ENCODE measurements at regions not wholly inside any gene's neighbourhood (a gene's known extent, or its start where the extent isn't known, plus 50 kb on each side); places are given as distances from the start of the nearest gene placed in this dataset.

- DNase-seq (ENCODE audit: extremely low read depth, low read depth), result no peak
These were observed 52.1 kb downstream of the MPP7 start for GRCh38 chr10:28250782-28251181.

- no peak for DNase-seq (ENCODE audit: extremely low read depth, low read depth)
These were observed 52.5 kb downstream of the MPP7 start for GRCh38 chr10:28250358-28250757.

GRCh38 chr10:28249512-28249911, 53.4 kb downstream of the MPP7 start:
- DNase-seq (ENCODE audit: extremely low read depth, low read depth), result no peak

GRCh38 chr10:28248092-28248491, 54.8 kb downstream of the MPP7 start:
- DNase-seq (ENCODE audit: extremely low read depth, low read depth), result no peak

GRCh38 chr10:28246023-28246422, 56.8 kb downstream of the MPP7 start:
- DNase-seq (ENCODE audit: extremely low read depth, low read depth), result no peak

- DNase-seq (ENCODE audit: extremely low read depth, low read depth), result no peak
These were observed 58.9 kb downstream of the MPP7 start for GRCh38 chr10:28243923-28244322.

- no peak for DNase-seq (ENCODE audit: extremely low read depth, low read depth)
These were observed 60.2 kb downstream of the MPP7 start for GRCh38 chr10:28242555-28243204.

GRCh38 chr10:28241741-28242399, 61.0 kb downstream of the MPP7 start:
- DNase-seq (ENCODE audit: extremely low read depth, low read depth), result peak; percentile 42

GRCh38 chr10:28240400-28240799, 62.5 kb downstream of the MPP7 start:
- no peak for DNase-seq (ENCODE audit: extremely low read depth, low read depth)

- no peak for DNase-seq (ENCODE audit: extremely low read depth, low read depth)
These were observed 66.3 kb downstream of the MPP7 start for GRCh38 chr10:28236591-28236990.

- DNase-seq (ENCODE audit: extremely low read depth, low read depth), result no peak
These were observed 82.1 kb downstream of the MPP7 start for GRCh38 chr10:28220811-28221210.

- no peak for DNase-seq (ENCODE audit: extremely low read depth, low read depth)
These were observed 83.6 kb downstream of the MPP7 start for GRCh38 chr10:28219251-28219650.

GRCh38 chr10:28217848-28218247, 85.0 kb downstream of the MPP7 start:
- DNase-seq (ENCODE audit: extremely low read depth, low read depth), result no peak

GRCh38 chr10:28215930-28216329, 86.9 kb downstream of the MPP7 start:
- DNase-seq (ENCODE audit: extremely low read depth, low read depth), result no peak

- DNase-seq (ENCODE audit: extremely low read depth, low read depth), result no peak
These were observed 88.6 kb downstream of the MPP7 start for GRCh38 chr10:28214219-28214618.

- no peak for DNase-seq (ENCODE audit: extremely low read depth, low read depth)
These were observed 91.1 kb downstream of the MPP7 start for GRCh38 chr10:28211759-28212158.

GRCh38 chr10:28207799-28208198, 95.1 kb downstream of the MPP7 start:
- no peak for DNase-seq (ENCODE audit: extremely low read depth, low read depth)

GRCh38 chr10:28202941-28203352, 99.9 kb downstream of the MPP7 start:
- DNase-seq (ENCODE audit: extremely low read depth, low read depth), result no peak

- DNase-seq (ENCODE audit: extremely low read depth, low read depth), result no peak
These were observed 101.2 kb downstream of the MPP7 start for GRCh38 chr10:28201410-28202400.

- DNase-seq (ENCODE audit: extremely low read depth, low read depth), result no peak
These were observed 102.1 kb downstream of the MPP7 start for GRCh38 chr10:28200775-28201174.

GRCh38 chr10:28199941-28200340, 102.9 kb downstream of the MPP7 start:
- no peak for DNase-seq (ENCODE audit: extremely low read depth, low read depth)

Measured in NCI-H460 (cell line).